H9 (cell line): ENCODE measurements at regions not wholly inside any gene's neighbourhood (a gene's known extent, or its start where the extent isn't known, plus 50 kb on each side); places are given as distances from the start of the nearest gene placed in this dataset.

ENCODE experiments used
- DNase-seq: peaks from one replicate; pipeline ENCODE4 v3.0.0-alpha.2; 2017
- H2AFZ ChIP-seq: one replicate; pipeline ENCODE4 v1.6.1; 2013; ENCODE audit warnings: mild to moderate bottlenecking, low read length, control low read depth, moderate library complexity
- H2AK5ac ChIP-seq: 2 replicates; pipeline ENCODE4 v1.6.1; 2013; ENCODE audit warnings: low read length, control low read depth, mixed read lengths; ENCODE audit not compliant: insufficient read length
- H2BK120ac ChIP-seq: one replicate; pipeline ENCODE4 v1.6.1; 2013; ENCODE audit warnings: low read depth, mild to moderate bottlenecking, low read length, control low read depth, inconsistent platforms; ENCODE audit not compliant: poor library complexity, severe bottlenecking
- H2BK12ac ChIP-seq: 2 replicates; pipeline ENCODE4 v1.6.1; 2013; ENCODE audit warnings: low read length, control low read depth, mixed read lengths, low read depth; ENCODE audit not compliant: insufficient read length
- H2BK15ac ChIP-seq: 2 replicates; pipeline ENCODE4 v1.6.1; 2013; ENCODE audit warnings: low read depth, low read length, control low read depth
- H2BK20ac ChIP-seq: one replicate; pipeline ENCODE4 v1.6.1; 2013; ENCODE audit warnings: low read depth, mild to moderate bottlenecking, low read length, control low read depth, inconsistent platforms; ENCODE audit not compliant: poor library complexity, severe bottlenecking
- H2BK5ac ChIP-seq: 2 replicates; pipeline ENCODE4 v1.6.1; 2013; ENCODE audit warnings: low read length, control low read depth, mixed read lengths; ENCODE audit not compliant: insufficient read length
- H3K14ac ChIP-seq: 2 replicates; pipeline ENCODE4 v1.6.1; 2013; ENCODE audit warnings: low read length, control low read depth; ENCODE audit not compliant: insufficient read depth
- H3K18ac ChIP-seq: 2 replicates; pipeline ENCODE4 v1.6.1; 2013; ENCODE audit warnings: low read depth, mild to moderate bottlenecking, mixed read lengths, low read length, control low read depth; ENCODE audit not compliant: insufficient read length
- H3K23ac ChIP-seq: 2 replicates; pipeline ENCODE4 v1.6.1; 2013; ENCODE audit warnings: low read length, control low read depth, mixed read lengths, low read depth; ENCODE audit not compliant: insufficient read length
- H3K23me2 ChIP-seq: 2 replicates; pipeline ENCODE4 v1.6.1; 2013; ENCODE audit warnings: low read depth, mild to moderate bottlenecking, mixed read lengths, low read length, control low read depth; ENCODE audit not compliant: insufficient read length, poor library complexity, severe bottlenecking
- H3K27ac ChIP-seq: 2 replicates; pipeline ENCODE4 v1.5.1; 2013; ENCODE audit warnings: low read length, control low read depth, mixed read lengths, low read depth; ENCODE audit not compliant: insufficient read length
- H3K27me3 ChIP-seq: 2 replicates; pipeline ENCODE4 v1.6.1; 2013; ENCODE audit warnings: low read length, control low read depth, inconsistent platforms; ENCODE audit not compliant: insufficient read depth
- H3K4ac ChIP-seq: 2 replicates; pipeline ENCODE4 v1.6.1; 2013; ENCODE audit warnings: low read depth, mild to moderate bottlenecking, control low read depth, inconsistent platforms, low read length, moderate library complexity
- H3K4me1 ChIP-seq: 2 replicates; pipeline ENCODE4 v1.6.1; 2013; ENCODE audit warnings: low read length, control low read depth, inconsistent platforms; ENCODE audit not compliant: insufficient read depth
- H3K4me2 ChIP-seq: 2 replicates; pipeline ENCODE4 v1.6.1; 2013; ENCODE audit warnings: low read length, control low read depth, mixed read lengths; ENCODE audit not compliant: insufficient read length, insufficient read depth
- H3K56ac ChIP-seq: 2 replicates; pipeline ENCODE4 v1.6.1; 2013; ENCODE audit warnings: low read depth, mild to moderate bottlenecking, mixed read lengths, low read length, control low read depth; ENCODE audit not compliant: insufficient read length
- H3K79me1 ChIP-seq: 2 replicates; pipeline ENCODE4 v1.6.1; 2013; ENCODE audit warnings: low read depth, mild to moderate bottlenecking, moderate library complexity, low read length, control low read depth, inconsistent platforms; ENCODE audit not compliant: insufficient read depth, poor library complexity, severe bottlenecking
- H3K79me2 ChIP-seq: 2 replicates; pipeline ENCODE4 v1.6.1; 2013; ENCODE audit warnings: low read length, control low read depth, inconsistent platforms; ENCODE audit not compliant: insufficient read depth
- H3K9ac ChIP-seq: 2 replicates; pipeline ENCODE4 v1.6.1; 2013; ENCODE audit warnings: low read length, control low read depth, mixed read lengths; ENCODE audit not compliant: insufficient read length; ENCODE audit errors: extremely low read depth
- H3K9me3 ChIP-seq: one replicate; pipeline ENCODE4 v1.6.1; 2013; ENCODE audit warnings: low read depth, low read length, inconsistent platforms; ENCODE audit not compliant: control insufficient read depth
- H3T11ph ChIP-seq: one replicate; pipeline ENCODE4 v1.6.1; 2013; ENCODE audit warnings: mild to moderate bottlenecking, low read length, control low read depth, inconsistent platforms
- H4K20me1 ChIP-seq: one replicate; pipeline ENCODE4 v1.6.1; 2013; ENCODE audit not compliant: control insufficient read depth, insufficient read length, insufficient read depth
- H4K5ac ChIP-seq: 2 replicates; pipeline ENCODE4 v1.6.1; 2013; ENCODE audit warnings: low read depth, mild to moderate bottlenecking, mixed read lengths, low read length, control low read depth; ENCODE audit not compliant: insufficient read length
- H4K8ac ChIP-seq: replicated peaks from 2 replicates; pipeline ENCODE4 v1.6.1; 2013; ENCODE audit warnings: low read length, control low read depth, mixed read lengths, low read depth; ENCODE audit not compliant: insufficient read length
- H4K91ac ChIP-seq: 2 replicates; pipeline ENCODE4 v1.6.1; 2013; ENCODE audit warnings: low read depth, mild to moderate bottlenecking, moderate library complexity, mixed read lengths, low read length, control low read depth; ENCODE audit not compliant: insufficient read length
- H3K27ac Mint-ChIP-seq, 3 experiments: 2 replicates in 2 of 3; 3 replicates in 1 of 3; pipeline ENCODE4 v1.8.0; 2020 to 2021; ENCODE audit warnings: mixed read lengths in 3 of 3, mild to moderate bottlenecking in 1 of 3, moderate library complexity in 1 of 3
- H3K27me3 Mint-ChIP-seq: 2 replicates; pipeline ENCODE4 v1.8.0; 2021; ENCODE audit warnings: low read depth, mild to moderate bottlenecking, moderate library complexity, mixed read lengths
- H3K36me3 Mint-ChIP-seq, 3 experiments: 2 replicates in 2 of 3; 3 replicates in 1 of 3; pipeline ENCODE4 v1.8.0; 2020 to 2021; ENCODE audit warnings: low read depth in 3 of 3, mixed read lengths in 3 of 3; ENCODE audit not compliant: insufficient read depth in 1 of 3
- H3K4me1 Mint-ChIP-seq, 2 experiments: 2 replicates each; pipeline ENCODE4 v1.8.0; 2020; ENCODE audit warnings: mixed read lengths in 2 of 2
- H3K4me3 Mint-ChIP-seq, 2 experiments: 2 replicates in 1 of 2; 3 replicates in 1 of 2; pipeline ENCODE4 v1.8.0; 2020 to 2021; ENCODE audit warnings: mild to moderate bottlenecking in 2 of 2, mixed read lengths in 2 of 2, moderate library complexity in 1 of 2
- H3K9me3 Mint-ChIP-seq, 2 experiments: 2 replicates in 1 of 2; 3 replicates in 1 of 2; pipeline ENCODE4 v1.8.0; 2020; ENCODE audit warnings: mild to moderate bottlenecking in 2 of 2, mixed read lengths in 2 of 2, moderate library complexity in 1 of 2
- CTCF ChIP-seq: fragments of 200-600 bp; sonication (generic); conservative IDR thresholded peaks from 3 replicates; pipeline ENCODE4 v1.8.0; 2021; ENCODE audit warnings: antibody characterized with exemption, mild to moderate bottlenecking
- WGBS: extraction: QIAGEN DNeasy Blood & Tissue Kit; methylation state at CpG from one replicate; pipeline ENCODE4 v1.1.7; 2013; ENCODE audit warnings: missing lambda C conversion rate, low lambda C conversion rate, mixed read lengths; ENCODE audit not compliant: insufficient read length; ENCODE audit errors: extremely low coverage; 5-methylcytosine and 5-hydroxymethylcytosine counted together

DNA sequence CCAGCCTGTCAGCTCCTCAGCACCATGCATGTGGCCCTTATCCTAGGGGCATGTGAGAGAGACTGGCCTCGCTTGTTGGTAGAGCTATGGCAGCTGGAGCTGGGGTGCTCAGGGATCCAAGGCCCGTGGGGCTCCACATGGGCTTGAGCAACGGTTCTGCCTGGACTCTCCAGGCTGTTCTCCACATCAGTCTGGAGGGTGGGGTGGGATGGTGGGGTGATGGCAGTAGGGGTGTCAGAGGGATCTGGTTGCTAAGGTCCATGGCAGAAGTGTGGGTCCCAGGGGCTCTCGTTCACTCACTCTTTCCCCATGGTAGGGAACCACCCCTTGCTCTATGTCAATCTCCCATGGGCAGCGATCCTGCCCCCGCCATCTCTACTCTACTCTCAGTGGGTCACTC, 622.6 kb downstream of the LRFN5 start:
- Mint-ChIP-seq H3K4me1 (no peaks in the 10 kb centered on the region; a peak in 1 of 4 replicates), H3K9me3 (peaks cover 6 to 16% of the 10 kb centered on the region in 2 experiments; a peak in 4 of 5 replicates), H3K27me3 (no peaks in the 10 kb centered on the region), H3K36me3 (peaks cover 0 to 11% (median 0%) of the 10 kb centered on the region in 3 experiments; a peak in 2 of 7 replicates), H3K4me3 (no peak overlapping the region), H3K27ac (no peak overlapping the region)
- Histone ChIP-seq H3K23ac (no peak overlapping the region), H4K8ac (no peak overlapping the region), H3K4me2 (no peak overlapping the region), H3K23me2 (no peaks in the 10 kb centered on the region), H2AK5ac (no peak overlapping the region), H4K91ac (no peak overlapping the region), H2BK120ac (no peak overlapping the region), H2BK15ac (no peak overlapping the region), H2BK12ac (no peak overlapping the region), H3K4me1 (no peaks in the 10 kb centered on the region), H4K20me1 (no peaks in the 10 kb centered on the region), H2BK5ac (no peak overlapping the region), H3K27me3 (no peaks in the 10 kb centered on the region), H3K9ac (no peak overlapping the region), H3K9me3 (no peaks in the 10 kb centered on the region), H3K18ac (no peak overlapping the region), H3T11ph (no peak overlapping the region), H2BK20ac (no peak overlapping the region), H3K56ac (no peak overlapping the region), H3K14ac (no peak overlapping the region; the same call in 1 of the 2 replicates), H3K27ac (no peak overlapping the region), H3K4ac (no peak overlapping the region), H3K79me2 (no peaks in the 10 kb centered on the region), H4K5ac (no peak overlapping the region), H2AFZ (no peak overlapping the region), H3K79me1 (no peaks in the 10 kb centered on the region)
- DNase-seq = no peak
- WGBS = no CpG with 5 or more reads among the region's 6 CpGs
- TF ChIP-seq CTCF = no peak
